Glomerular endothelial cell (primary cell): ENCODE measurements at regions not wholly inside any gene's neighbourhood (a gene's known extent, or its start where the extent isn't known, plus 50 kb on each side); places are given as distances from the start of the nearest gene placed in this dataset.

Source experiments
- DNase-seq: peaks from one replicate; pipeline ENCODE4 v3.0.0-alpha.2; 2011; ENCODE audit warnings: low read depth, low spot score; ENCODE audit errors: extremely low read depth

GRCh38 chr21:35136106-35136505, 87.0 kb upstream of the RUNX1 start:
- no peak for DNase-seq

GRCh38 chr21:35135481-35135880, 86.4 kb upstream of the RUNX1 start:
- DNase-seq: no peak

- no peak for DNase-seq
Measured at GRCh38 chr21:35134309-35134708, 85.2 kb upstream of the RUNX1 start.

GRCh38 chr21:35128536-35128935, 79.4 kb upstream of the RUNX1 start:
- DNase-seq: no peak

- no peak for DNase-seq
Measured at GRCh38 chr21:35127851-35128250, 78.7 kb upstream of the RUNX1 start.

- no peak for DNase-seq
Measured at GRCh38 chr21:35127026-35127425, 77.9 kb upstream of the RUNX1 start.

GRCh38 chr21:35120631-35121180, 71.6 kb upstream of the RUNX1 start:
- no peak for DNase-seq

GRCh38 chr21:35119501-35120047, 70.5 kb upstream of the RUNX1 start:
- DNase-seq: no peak

GRCh38 chr21:35116777-35117176, 67.7 kb upstream of the RUNX1 start:
- DNase-seq: no peak

GRCh38 chr21:35113064-35113463, 64.0 kb upstream of the RUNX1 start:
- DNase-seq: no peak

- DNase-seq: no peak
Measured at GRCh38 chr21:35111321-35111930, 62.3 kb upstream of the RUNX1 start.

- DNase-seq: no peak
Measured at GRCh38 chr21:35108887-35109286, 59.8 kb upstream of the RUNX1 start.

- DNase-seq: no peak
Measured at GRCh38 chr21:35107520-35107919, 58.4 kb upstream of the RUNX1 start.

GRCh38 chr21:35106246-35106835, 57.2 kb upstream of the RUNX1 start:
- no peak for DNase-seq

GRCh38 chr21:35102488-35103371, 53.6 kb upstream of the RUNX1 start:
- DNase-seq: no peak

- DNase-seq: no peak
Measured at GRCh38 chr21:35100349-35100811, 51.3 kb upstream of the RUNX1 start.

GRCh38 chr21:35099310-35099709, 50.2 kb upstream of the RUNX1 start:
- no peak for DNase-seq
